ENCODE measurements at regions not wholly inside any gene's neighbourhood (a gene's known extent, or its start where the extent isn't known, plus 50 kb on each side); places are given as distances from the start of the nearest gene placed in this dataset.

DNA sequence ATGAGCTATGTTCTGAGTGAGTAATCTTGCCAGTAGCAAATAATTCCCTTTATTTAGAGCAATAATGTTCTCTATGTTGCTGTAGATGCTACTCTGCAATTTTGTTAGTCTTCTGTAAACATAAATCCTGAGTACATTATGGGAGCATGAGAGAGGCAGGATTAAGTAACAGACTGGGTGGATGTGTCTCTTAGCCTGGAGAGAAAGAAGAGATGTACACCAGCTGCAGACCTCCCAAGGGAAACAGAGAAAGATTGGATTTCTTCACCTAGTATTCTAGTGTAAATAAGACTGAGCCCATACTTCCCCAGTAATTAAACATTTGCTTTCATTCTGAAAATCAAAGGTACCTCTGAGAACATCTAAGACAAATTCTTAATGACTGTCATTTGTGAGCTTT is 564.0 kb downstream of the TRHDE start:
- no peak for TF ChIP-seq EZH2 (IDR thresholded peaks at IDR 0.05; ENCODE audit: insufficient read depth, poor library complexity, severe bottlenecking)
- no peak for TF ChIP-seq EZH2phosphoT487 (IDR thresholded peaks at IDR 0.05; ENCODE audit: insufficient read depth, low read depth)

All from GM23248 (cell line).